Common myeloid progenitor, CD34-positive (primary cell): ENCODE measurements at regions not wholly inside any gene's neighbourhood (a gene's known extent, or its start where the extent isn't known, plus 50 kb on each side); places are given as distances from the start of the nearest gene placed in this dataset.
A peak's percentile ranks its signal among the peaks of the same experiment; 100 is the strongest.

Experiments
- CTCF ChIA-PET: fragments of 350-600 bp; sonication (Branson Sonifier 250); formaldehyde crosslinking; loops from one replicate; lab custom pipeline; 2021; ENCODE audit warnings: antibody characterized with exemption; lab: Charles Lee
- POLR2A ChIA-PET: fragments of 350-600 bp; sonication (Branson Sonifier 250); formaldehyde crosslinking; loops from one replicate; lab custom pipeline; 2021; ENCODE audit warnings: antibody characterized with exemption; lab: Charles Lee
- DNase-seq, 3 donors: peaks; one replicate each; pipeline versions ENCODE4 v3.0.0 to v3.0.0-alpha.2; 2013
- H3K27ac ChIP-seq, 2 experiments: 1 replicate in 1 of 2; 2 replicates in 1 of 2; pipeline ENCODE4 v1.7.0; 2013; ENCODE audit warnings: inconsistent platforms in 2 of 2, low read length in 2 of 2, mild to moderate bottlenecking in 2 of 2, low read depth in 1 of 2, moderate library complexity in 1 of 2; ENCODE audit not compliant: severe bottlenecking in 2 of 2, insufficient read depth in 1 of 2, poor library complexity in 1 of 2
- H3K27me3 ChIP-seq, 5 experiments: replicated peaks in 2 of 5; 1 replicate in 3 of 5; 2 replicates in 2 of 5; pipeline versions ENCODE4 v1.6.1 to v1.7.0; 2013; ENCODE audit warnings: low read length in 4 of 5, mild to moderate bottlenecking in 2 of 5, moderate library complexity in 2 of 5, inconsistent platforms in 1 of 5; ENCODE audit not compliant: insufficient read depth in 5 of 5, control insufficient read depth in 4 of 5
- H3K36me3 ChIP-seq, 4 experiments: 1 replicate in 2 of 4; 2 replicates in 2 of 4; pipeline versions ENCODE4 v1.6.1 to v1.7.0; 2013; ENCODE audit warnings: low read length in 3 of 4, control low read depth in 1 of 4, mild to moderate bottlenecking in 1 of 4; ENCODE audit not compliant: control insufficient read depth in 4 of 4, insufficient read depth in 4 of 4
- H3K4me1 ChIP-seq, 4 experiments: 1 replicate in 3 of 4; 2 replicates in 1 of 4; pipeline versions ENCODE4 v1.6.1 to v1.7.1; 2013; ENCODE audit warnings: low read length in 3 of 4, mild to moderate bottlenecking in 3 of 4, control low read depth in 1 of 4, inconsistent platforms in 1 of 4, moderate library complexity in 1 of 4; ENCODE audit not compliant: control insufficient read depth in 4 of 4, insufficient read depth in 4 of 4; ENCODE audit errors: control extremely low read depth in 1 of 4
- H3K4me3 ChIP-seq, 7 experiments: 1 replicate in 4 of 7; 2 replicates in 3 of 7; pipeline versions ENCODE4 v1.5.1 to v1.7.0; 2013; ENCODE audit warnings: mild to moderate bottlenecking in 7 of 7, low read length in 6 of 7, moderate library complexity in 6 of 7, inconsistent platforms in 2 of 7, low read depth in 2 of 7, control low read depth in 1 of 7; ENCODE audit not compliant: insufficient read depth in 4 of 7, control insufficient read depth in 1 of 7; ENCODE audit errors: extremely low read depth in 1 of 7
- H3K9me3 ChIP-seq, 5 experiments: 1 replicate in 4 of 5; 2 replicates in 1 of 5; pipeline versions ENCODE4 v1.6.1 to v1.7.1; 2013; ENCODE audit warnings: low read length in 4 of 5, mild to moderate bottlenecking in 2 of 5, inconsistent platforms in 1 of 5, low read depth in 1 of 5, moderate library complexity in 1 of 5; ENCODE audit not compliant: control insufficient read depth in 4 of 5, insufficient read depth in 2 of 5; ENCODE audit errors: control extremely low read depth in 1 of 5
- WGBS: methylation state at CpG from one replicate; pipeline ENCODE4 v1.1.5; 2013; ENCODE audit not compliant: insufficient coverage; 5-methylcytosine and 5-hydroxymethylcytosine counted together

DNA sequence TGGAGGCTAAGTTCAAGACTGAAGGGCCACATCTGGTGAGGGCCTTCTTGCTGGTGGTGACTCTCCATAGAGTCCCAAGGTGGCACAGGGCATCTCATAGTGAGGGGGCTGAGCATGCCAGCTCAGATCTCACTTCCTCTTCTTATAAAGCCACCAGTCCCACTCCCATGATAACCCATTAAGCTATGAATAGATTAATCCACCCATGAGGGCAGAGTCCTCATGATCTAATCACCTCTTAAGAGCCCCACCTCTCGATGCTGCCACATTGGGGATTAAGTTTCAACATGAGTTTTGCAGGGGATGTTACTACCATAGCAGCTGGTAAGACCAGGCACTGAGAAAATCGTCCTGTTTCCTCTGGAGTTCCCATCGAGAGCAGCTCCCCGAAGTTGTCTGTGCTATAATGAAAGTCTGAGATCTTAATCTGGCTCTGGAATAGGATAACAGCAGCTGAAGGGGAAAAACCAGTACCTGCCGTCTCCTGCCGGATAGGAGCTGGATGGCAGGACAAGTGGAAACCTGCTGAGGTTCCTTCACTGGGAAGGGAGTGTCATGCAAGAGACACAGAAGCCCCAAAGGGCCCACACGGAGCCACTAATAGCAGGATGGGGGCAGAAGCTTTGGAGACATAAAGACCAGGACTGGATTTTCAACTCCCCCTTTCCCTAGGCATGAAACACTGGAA is 79.5 kb upstream of the EPHB3 start:
- Histone ChIP-seq H3K9me3 (peaks cover 0 to 2% (median 0%) of the 10 kb centered on the region in 5 experiments), H3K27ac (no peak overlapping the region), H3K4me3 (no peak overlapping the region), H3K4me1 (peaks cover 0 to 15% (median 6%) of the 10 kb centered on the region in 4 experiments), H3K36me3 (no peaks in the 10 kb centered on the region), H3K27me3 (no peaks in the 10 kb centered on the region)
- POLR2A ChIA-PET: no interaction called here
- CTCF ChIA-PET: interaction anchor here (0.6 to 7.2 kb wide), 13 partner anchors 8 to 111 kb away, joined by 3 to 31 read pairs (median 6); no protein-coding TSS in a partner anchor
- 92% methylated on average over 6 of the region's 7 CpGs for WGBS
- peak in 1 of 3 donors; percentile 62 for DNase-seq

DNA sequence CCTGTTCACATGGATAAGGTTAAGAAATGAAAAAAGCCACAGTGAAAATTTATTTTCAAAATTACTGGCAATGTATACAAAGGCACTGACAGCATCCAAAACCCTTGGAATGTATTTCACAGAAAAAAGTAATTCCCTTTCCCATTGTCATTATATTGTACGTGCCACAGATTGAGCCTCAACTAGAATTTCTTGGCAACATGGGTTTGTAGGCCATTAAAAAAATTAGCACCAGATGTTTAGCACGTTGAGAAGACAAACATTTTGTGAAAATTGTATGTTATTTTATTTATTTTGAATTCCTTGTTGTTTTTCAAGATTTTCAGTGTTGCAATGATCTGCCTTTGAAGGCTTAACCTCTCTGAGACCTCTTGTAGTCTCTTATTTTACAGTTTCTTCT is 76.3 kb upstream of the EPHB3 start:
- no peak for DNase-seq
- no peaks in the 10 kb centered on the region for H3K36me3 ChIP-seq
- no peaks in the 10 kb centered on the region for H3K27me3 ChIP-seq
- POLR2A ChIA-PET: no interaction called here
- H3K4me1 ChIP-seq: peaks cover 0 to 19% (median 6%) of the 10 kb centered on the region in 4 experiments
- 100% methylated on average over 1 of the region's 2 CpGs for WGBS
- CTCF ChIA-PET: interaction anchor here (4.9 to 7.2 kb wide), 2 partner anchors 12 to 29 kb away, joined by 21 to 31 read pairs; no protein-coding TSS in a partner anchor
- H3K9me3 ChIP-seq: no peaks in the 10 kb centered on the region
- no peak overlapping the region for H3K4me3 ChIP-seq
- H3K27ac ChIP-seq: no peak overlapping the region

DNA sequence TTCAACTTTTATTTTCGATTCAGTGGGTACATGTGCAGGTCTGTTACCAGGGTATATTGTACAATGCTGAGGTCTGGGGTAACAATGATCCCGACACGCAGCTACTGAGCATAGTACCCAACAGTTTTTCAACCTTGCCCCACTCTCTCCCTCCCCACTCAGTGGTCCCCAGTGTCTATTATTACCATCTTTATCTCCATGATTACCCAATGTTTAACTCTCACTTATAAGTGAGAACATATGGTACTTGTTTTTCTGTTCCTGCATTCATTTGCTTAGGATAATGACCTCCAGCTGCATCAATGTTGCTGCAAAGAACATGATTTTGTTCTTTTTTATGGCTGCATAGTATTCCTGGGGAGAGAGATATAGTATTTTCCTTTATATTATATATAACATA is 75.7 kb upstream of the EPHB3 start:
- no peak for DNase-seq
- POLR2A ChIA-PET: no interaction called here
- Histone ChIP-seq H3K27ac (no peak overlapping the region), H3K27me3 (no peaks in the 10 kb centered on the region), H3K4me1 (peaks cover 0 to 22% (median 6%) of the 10 kb centered on the region in 4 experiments), H3K36me3 (no peaks in the 10 kb centered on the region), H3K9me3 (no peaks in the 10 kb centered on the region), H3K4me3 (no peak overlapping the region)
- CTCF ChIA-PET: interaction anchor here (7.2 kb wide), 1 partner anchor 12 kb away, joined by 31 read pairs; no protein-coding TSS in a partner anchor
- WGBS: 100% methylated on average over 2 of the region's 3 CpGs

DNA sequence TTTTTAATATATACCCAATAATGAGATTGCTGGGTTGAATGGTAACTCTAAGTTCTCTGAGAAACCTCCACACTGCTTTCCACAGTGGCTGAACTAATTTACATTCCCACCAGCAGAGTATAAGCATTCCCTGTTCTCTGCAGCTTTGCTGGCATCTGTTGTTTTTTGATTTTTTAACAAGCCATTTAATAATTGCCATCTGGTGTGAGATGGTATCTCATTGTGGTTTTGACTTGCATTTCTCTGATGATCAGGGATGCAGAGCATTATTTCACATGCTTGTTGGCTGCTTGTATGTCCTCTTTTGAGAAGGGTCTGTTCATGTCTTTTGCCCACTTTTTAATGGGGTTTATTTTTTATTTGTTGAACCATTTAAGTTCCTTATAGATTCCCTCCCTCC is 75.0 kb upstream of the EPHB3 start:
- Histone ChIP-seq H3K27me3 (no peaks in the 10 kb centered on the region), H3K36me3 (no peaks in the 10 kb centered on the region), H3K4me3 (no peak overlapping the region), H3K4me1 (peaks cover 0 to 24% (median 6%) of the 10 kb centered on the region in 4 experiments), H3K9me3 (no peaks in the 10 kb centered on the region), H3K27ac (no peak overlapping the region)
- ChIA-PET POLR2A (no interaction called here), CTCF (interaction anchor here (7.2 kb wide), 1 partner anchor 13 kb away, joined by 31 read pairs; no protein-coding TSS in a partner anchor)
- DNase-seq: peak in 2 of 3 donors; percentile 70 to 83

DNA sequence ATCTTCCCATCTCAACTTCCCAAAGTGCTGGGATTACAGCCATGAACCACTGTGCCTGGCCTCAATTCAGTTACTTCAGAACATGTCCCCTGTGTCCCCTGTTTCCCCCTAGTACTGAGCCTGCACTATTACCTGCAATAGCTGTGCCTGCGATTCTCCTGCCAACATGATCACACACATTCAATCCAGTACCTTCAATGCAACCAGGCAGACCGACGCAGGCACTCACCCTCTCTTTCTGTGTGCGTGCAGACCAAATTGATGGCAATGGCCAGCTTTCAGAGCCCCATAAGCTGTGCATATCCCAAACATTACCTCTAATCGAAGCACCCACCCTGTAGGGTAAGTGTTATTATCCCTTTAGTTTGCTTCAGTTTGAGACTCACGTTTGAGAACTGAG is 73.0 kb upstream of the EPHB3 start:
- Histone ChIP-seq H3K27ac (no peak overlapping the region), H3K27me3 (no peaks in the 10 kb centered on the region), H3K36me3 (no peaks in the 10 kb centered on the region), H3K9me3 (no peaks in the 10 kb centered on the region), H3K4me1 (peaks cover 2 to 28% (median 10%) of the 10 kb centered on the region in 4 experiments), H3K4me3 (no peak overlapping the region)
- ChIA-PET CTCF (interaction anchor here (1.1 to 1.7 kb wide), 3 partner anchors 14 to 117 kb away, joined by 3 to 4 read pairs (median 3); no protein-coding TSS in a partner anchor), POLR2A (no interaction called here)
- no peak for DNase-seq
- 97% methylated on average over 4 of the region's 6 CpGs for WGBS

DNA sequence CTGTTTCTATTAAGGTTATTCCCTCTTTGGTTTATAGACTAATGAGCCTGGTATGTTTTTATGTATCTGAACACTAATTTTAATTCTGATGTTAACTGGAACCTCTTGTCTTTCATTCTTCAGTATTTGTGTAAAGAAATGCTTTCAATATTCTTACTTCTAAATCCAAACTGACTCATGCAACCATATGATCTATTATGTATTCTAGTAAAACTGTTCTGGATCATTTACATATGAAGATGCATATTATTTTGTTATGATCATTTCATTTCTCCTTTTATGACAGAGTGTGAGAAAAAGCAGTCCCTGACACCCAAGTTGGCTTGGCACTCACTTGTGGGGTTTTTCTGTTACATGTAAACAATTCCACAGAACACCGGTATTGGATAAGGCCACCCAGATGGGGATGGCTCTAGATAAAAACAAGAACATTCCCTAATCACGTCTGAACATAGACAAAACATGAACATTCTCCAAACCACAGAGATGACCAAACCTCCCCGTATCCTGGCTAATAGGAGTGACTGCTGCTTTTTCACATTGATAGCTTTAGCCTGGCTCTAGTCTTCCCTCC is 72.2 kb upstream of the EPHB3 start:
- Histone ChIP-seq H3K4me1 (peaks cover 2 to 33% (median 11%) of the 10 kb centered on the region in 4 experiments), H3K27me3 (no peaks in the 10 kb centered on the region), H3K9me3 (no peaks in the 10 kb centered on the region), H3K27ac (no peak overlapping the region), H3K4me3 (no peak overlapping the region), H3K36me3 (no peaks in the 10 kb centered on the region)
- WGBS: 34% methylated on average over 2 of the region's 3 CpGs
- peak in 2 of 3 donors; percentile 24 to 31 for DNase-seq
- POLR2A ChIA-PET: no interaction called here
- CTCF ChIA-PET: interaction anchor here (1.1 to 1.7 kb wide), 3 partner anchors 15 to 118 kb away, joined by 3 to 4 read pairs (median 3); no protein-coding TSS in a partner anchor
